NCI-H2227 treated with DMSO at 0.1 percent for 48 hours (cell line): ENCODE measurements at regions not wholly inside any gene's neighbourhood (a gene's known extent, or its start where the extent isn't known, plus 50 kb on each side); places are given as distances from the start of the nearest gene placed in this dataset.

Experiments
- DNase-seq: peaks from one replicate; lab custom pipeline; 2025; lab: John Stamatoyannopoulos, UW

DNA sequence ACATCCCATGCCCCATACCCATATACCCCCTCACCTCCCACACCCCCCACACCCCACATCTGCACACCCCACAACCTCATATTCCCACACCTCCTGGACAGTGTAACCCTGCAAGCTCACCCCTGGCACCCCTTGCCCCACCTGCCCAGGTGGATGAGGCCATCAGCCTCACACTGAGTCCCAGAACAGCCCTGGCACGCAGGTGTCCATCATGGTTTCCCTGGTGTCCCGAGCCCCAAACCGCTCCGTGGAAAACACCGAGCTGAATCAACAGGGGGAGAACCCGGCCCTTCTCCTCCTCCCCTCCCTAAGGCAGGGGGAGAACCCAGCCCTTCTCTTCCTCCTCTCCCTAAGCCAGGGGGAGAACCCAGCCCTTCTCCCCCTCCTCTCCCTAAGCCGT is 415.6 kb upstream of the SALL3 start:
- DNase-seq = no peak

DNA sequence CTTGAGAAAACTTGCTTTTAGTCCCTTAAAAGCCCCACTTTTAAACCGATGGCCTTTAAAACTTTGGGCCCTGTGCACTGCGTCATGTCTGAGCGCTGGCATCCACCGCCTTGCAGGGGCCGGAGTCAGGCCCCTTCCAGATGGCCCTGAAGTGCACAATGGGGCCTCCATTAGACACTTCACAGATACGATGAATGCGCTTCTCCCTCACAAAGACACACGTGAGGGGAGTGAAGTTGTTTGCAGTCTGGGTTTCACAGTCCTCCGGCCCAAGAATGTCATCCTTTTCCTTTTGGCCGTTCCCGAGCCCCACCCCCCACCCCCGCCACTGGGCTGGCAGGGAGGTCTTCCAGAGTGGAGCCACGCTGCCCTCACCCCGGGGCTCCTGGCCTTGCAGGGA is 415.1 kb upstream of the SALL3 start:
- DNase-seq = no peak

DNA sequence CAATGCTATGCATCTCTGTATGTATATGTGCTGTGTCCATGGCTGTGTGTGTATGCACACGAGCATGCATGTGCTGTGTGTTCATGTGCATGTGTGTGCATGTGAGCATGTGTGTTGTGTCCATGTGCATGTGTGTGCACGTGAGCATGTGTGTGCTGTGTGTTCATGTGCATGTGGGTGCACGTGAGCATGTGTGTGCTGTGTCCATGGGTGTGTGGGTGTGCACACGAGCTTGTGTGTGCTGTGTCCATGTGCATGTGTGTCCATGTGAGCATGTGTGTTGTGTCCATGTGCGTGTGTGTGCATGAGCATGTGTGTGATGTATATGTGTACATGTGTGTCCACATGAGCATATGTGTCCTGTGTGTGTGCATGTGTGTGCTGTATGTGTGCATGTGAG is 414.4 kb upstream of the SALL3 start:
- DNase-seq = no peak

DNA sequence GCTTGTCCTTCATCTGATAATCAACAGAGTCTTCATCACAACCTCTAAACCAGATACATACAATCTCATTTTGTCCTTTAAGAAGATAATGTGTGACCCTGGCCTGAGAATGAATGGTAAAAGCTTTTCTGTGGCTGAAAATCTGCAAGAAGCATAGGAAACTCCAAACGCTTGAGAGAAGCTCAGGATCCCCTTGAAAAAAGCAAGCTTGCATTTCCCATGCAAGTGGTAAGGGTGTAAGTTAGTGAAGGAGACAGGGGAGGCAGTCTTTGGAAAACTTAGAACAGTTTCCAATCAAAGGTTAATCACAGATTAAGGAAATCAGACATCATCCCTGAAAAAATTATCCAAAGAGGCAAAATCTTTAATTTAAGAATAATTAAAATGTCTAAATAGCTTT is 413.6 kb upstream of the SALL3 start:
- DNase-seq = no peak

DNA sequence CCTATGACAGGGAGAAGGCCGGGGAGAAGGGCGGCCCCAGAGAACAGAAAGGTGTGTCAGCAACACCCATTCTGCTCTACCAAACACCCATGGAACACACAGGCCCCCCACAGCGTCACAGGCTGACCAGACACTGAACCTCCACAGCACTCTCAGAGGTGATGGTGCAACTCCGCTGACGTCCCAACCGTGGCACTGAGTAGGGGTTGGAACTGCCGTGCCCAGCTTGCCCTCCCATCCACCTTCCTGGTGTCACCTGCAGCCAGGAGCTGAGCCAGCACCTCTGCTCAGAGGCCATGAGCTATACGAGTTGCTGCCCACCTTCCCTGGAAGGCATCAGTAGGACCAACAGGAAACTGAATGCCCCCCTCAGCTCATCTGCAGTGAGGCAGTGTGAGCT is 412.9 kb upstream of the SALL3 start:
- DNase-seq = no peak

DNA sequence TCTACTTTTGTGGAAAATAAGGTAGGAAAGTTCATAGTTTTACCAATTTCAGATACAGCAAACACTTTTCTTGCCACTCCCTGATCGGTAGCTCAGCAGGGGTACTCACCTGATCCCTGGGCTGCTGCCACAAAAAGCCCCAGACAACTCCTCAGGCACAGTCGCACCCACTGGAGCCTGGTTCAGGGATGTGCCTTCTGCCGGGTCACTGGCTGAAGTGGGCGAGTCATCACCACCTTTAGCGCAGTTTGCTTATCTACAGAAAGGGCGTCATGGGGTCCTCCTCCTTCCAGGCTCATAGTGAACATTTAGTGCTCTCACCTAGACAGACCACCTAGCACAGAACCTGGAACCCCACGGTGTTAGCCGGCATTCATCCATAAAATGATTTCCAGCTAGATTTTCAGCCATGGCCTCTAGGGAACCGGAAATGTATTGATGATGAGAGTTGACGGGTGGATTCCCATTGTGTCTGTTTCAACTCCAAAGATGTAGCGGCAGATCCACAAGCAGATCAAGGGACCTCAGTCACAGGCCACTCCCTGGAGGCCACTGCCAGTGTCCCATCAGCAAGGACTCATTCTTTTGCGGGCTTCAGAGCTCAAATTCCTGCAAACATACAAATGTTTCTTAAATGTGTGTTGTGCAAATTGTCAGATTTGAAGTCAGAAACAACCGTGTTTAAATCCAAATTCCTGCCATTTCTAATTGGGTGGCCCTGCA is 408.4 kb upstream of the SALL3 start:
- DNase-seq = no peak

DNA sequence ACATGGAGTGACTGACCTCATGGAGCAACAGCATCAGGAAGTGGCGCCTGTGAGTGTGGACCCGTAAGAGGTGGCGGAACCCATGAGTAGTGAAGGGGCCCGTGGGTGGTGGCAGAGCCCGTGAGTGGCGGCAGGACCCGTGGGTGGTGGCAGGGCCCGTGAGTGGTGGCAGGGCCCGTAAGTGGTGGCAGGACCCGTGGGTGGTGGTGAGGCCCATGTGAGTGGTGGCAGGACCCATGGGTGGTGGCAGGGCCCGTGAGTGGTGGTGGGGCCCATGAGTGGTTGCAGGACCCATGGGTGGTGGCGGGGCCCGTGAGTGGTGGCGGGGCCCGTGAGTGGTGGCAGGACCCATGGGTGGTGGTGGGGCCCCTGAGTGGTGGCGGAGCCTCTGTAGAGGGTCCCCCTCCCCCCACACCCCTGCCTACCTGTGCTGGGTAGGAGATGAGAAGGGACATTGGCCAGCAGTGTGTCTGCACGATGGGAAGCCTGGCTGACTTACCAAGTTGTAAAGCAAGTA is 407.7 kb upstream of the SALL3 start:
- DNase-seq = no peak

DNA sequence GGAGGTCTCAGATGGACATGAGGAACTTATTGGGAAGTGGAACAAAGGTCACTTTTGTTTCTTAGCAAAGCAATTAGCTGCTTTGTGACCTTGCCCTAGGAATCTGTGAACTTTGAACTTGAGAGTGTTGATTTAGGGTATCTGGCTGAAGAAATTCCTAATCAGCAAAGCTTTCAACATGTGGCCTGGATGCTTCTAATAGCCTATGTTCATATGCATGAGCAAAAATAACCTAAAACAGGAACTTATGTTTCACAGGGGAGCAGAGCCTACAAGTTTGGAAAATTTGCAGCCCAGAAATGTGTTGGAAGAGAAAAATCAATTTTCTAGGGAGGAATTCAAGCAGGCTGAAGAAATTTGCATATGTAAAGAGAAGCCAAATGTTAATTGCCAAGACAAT is 405.8 kb upstream of the SALL3 start:
- no peak for DNase-seq

DNA sequence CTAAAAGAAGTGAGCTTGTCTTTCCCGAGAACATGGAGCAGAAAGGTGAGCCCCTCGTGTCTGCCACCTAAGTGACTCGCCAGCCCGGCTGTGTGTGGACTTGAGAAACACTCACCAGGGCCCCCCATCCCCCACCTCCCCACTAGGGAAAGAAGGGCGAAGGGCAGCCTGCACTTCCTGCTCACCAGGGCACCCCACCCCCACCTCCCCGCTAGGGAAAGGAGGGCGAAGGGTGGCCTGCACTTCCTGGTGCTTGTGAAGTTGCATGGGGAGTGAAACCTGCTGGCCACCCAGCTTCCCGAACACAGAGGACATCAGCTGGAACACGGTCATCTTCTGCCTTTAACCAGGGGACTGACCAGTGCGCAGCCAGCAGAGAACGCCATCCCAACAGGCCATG is 402.7 kb upstream of the SALL3 start:
- no peak for DNase-seq

DNA sequence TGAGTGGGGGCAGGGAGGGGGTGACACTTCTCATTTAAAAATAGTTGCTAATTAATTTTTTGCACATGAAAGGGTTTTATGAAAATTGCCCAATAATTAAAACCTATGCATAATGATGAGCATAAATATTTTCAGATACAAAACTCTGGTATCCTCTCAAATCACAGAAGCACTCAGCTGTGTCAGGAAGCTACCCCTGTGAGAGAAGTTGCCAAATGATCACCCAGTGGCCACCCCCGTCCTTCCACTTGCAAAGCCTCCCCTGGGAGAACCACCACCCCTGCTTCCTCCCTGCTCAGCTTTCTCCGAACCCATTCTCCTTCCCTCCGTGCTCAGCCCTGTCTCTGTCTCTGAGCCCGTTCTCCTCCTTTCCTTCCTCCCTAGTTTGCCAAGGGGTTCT is 400.2 kb upstream of the SALL3 start:
- DNase-seq = no peak

DNA sequence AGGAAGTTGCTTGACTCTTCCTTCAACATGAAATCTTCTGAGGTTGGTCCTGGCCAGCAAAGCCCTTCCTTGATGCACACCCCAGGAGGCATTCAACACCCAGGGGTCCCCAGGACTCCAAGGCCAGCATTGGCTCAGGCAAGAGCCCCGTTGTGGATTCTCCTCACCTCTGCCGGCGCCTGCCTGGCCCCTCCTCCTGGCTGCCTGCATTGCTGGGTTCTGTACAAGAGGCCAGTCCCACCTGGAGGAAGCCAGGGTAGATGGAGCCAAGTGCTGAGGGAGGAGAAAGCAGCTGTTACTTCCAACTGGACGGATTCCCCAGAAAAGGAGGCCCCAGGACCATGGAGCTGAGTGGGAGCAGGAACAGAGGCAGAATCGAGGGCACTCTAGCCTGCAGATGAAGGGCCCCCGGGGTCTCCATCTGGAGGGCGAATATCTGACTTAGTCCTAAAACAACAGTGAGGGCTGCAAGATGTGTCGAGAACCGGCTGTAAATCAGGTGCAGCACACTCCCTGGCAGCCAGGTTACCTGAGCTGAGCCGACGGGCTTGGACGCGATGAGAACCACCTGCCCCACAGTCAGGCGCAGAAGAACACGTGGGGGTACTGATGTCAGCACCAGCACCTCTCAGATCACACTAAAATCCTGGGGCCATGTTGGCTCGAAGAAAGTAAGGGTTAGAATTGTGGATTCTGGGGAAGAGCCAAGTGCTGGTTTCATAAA is 399.6 kb upstream of the SALL3 start:
- DNase-seq = no peak

DNA sequence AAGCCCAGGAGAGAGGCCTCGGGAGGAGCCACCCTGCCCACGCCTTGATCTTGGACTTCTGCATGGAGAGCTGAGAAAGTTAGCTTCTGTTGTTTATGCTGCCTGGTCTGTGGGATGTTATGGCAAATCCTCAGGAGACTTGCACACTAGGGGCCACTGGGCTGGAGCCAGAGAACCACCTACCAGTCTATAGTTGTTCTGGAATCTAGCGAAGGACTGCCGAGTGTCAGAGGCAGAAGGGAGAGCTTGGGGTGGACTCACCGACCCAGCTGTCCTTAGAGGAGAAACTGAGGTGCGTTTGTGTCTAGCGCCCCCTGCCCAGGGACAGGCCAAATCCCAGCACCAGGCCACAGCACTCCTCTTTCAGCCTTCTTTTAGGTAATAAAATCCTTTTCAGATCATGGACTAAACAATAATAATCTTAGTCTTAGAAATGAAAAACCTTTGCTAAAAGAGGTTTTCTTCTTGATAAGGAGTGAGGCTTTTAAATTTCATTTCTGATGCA is 398.7 kb upstream of the SALL3 start:
- no peak for DNase-seq

DNA sequence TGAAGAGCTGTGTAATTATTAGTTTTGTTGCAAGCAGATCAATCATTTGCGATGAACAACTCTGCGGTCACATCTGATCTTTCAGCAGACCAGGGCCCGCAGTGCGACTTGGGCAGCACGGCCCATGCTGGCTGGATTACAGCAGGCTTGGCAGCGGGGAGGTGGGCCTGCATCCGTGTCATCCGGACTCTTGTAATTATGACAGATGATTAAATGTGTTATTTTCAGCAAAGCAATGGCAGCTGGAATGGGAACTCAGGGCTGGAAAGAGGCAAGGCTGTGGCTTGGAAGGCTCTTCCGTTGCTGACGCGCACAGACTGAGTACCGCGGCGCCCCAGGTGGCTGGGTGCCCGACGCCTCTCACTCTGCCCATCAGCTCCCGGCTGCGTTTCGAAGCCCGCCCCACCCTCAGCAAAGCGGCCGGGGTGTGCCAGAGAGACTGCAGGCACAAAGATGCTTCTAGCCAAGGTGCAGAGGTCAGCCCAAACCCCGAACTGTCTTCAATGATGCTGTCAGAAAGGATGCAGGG is 397.4 kb upstream of the SALL3 start:
- DNase-seq = no peak

DNA sequence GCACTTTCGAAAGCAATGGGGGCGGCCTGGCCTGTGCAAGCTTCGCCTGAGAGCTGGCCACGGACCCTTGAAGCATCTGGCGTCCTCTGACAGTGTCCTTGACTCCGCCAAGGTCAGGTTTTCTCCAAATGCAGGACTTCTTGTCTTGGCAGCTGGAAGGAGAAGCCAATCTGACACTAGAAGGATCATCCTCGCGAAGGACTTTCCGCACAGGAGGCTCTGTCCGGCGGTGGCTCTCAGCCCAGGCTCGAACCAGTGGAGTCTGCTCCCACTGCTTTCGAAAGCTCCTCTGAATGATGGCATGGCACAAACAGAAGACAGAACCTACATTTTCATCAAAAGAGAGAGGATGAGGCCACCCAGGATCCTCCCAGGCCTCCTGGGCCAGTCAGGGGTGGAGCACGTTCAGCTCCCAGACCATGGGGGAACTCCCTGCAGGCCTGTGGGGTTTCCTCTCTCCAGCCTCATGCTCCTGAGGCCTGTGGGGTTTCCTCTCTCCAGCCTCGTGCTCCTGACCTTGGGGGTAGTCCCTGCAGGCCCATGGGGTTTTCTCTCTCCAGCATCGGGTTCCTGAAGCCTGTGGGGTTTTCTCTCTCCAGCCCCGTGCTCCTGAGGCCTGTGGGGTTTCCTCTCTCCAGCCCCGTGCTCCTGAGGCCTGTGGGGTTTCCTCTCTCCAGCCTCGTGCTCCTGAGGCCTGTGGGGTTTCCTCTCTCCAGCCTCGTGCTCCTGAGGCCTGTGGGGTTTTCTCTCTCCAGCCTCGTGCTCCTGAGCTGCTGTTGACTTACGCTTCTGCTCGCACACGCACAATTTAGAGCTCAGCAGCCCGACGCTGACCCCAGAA is 396.5 kb upstream of the SALL3 start:
- DNase-seq = no peak

DNA sequence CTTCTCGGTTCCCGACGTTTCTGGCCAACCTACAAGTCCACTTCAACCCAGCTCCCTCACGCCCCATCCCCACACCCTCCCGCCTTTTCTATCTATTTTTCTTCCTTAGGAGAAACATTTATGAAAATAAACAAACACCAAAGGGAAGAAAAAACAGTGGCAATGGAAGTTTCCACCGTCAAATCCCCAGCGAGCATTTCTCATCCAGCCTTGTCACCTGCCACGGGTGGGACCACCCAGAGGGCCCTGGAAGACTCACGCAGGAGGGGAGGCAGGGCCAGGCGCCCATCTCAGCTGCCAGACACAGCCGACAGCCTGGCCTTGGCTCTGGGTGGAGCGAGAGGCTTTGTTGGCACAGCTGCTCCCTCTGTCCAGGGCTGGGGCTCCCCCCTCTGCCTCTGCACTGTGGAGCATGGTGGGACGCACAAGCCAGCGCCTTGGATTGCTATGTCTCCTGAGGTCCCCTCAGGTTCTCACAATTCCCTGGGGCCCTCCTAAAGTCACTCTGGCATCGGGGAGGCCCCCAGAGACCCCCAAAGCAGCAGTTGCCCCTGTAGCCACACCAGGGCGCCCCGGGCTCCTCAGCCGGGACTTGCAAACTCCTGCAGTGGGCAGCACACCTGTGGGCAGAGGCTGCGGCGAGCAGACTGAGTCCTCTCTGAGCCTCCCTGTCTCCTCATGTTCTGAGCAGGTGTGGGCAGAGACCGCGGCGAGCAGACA is 395.7 kb upstream of the SALL3 start:
- DNase-seq = no peak

DNA sequence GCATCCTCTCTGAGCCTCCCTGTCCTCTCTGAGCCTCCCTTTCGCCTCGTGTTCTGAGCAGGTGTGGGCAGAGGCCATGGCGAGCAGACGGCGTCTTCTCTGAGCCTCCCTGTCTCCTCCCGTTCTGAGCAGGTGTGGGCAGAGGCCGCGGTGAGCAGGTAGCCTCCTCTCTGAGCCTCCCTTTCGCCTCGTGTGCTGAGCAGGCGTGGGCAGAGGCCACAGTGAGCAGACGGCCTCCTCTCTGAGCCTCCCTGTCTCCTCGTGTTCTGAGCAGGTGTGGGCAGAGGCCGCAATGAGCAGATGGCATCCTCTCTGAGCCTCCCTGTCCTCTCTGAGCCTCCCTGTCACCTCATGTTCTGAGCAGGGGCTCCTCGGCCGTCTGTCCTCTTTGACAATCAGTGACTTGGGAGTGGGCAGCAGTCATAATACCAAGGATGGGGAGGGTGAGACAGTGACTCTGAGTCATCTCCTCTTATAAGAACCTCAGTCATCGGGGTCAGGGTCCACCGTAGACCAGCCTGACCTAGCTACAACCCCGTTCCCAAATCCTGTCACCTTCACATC is 395.1 kb upstream of the SALL3 start:
- no peak for DNase-seq

DNA sequence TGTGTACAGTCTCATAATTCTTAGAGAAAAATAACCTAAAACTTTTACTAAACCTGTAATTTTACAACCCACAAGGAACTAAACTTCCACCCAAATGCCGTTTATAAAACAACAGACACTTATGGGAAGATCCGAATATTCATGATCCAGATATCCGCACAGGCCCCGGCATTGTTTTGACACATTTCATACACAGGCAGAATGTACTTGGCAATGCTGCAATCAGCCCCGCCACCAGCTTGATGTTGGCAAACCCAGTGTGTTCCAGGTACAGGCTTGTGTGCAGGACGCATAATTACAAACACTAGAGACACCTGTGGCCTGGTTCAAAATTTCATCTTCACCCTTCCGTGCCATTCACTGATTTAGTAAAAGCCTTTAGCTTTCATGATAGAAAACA is 393.0 kb upstream of the SALL3 start:
- no peak for DNase-seq

DNA sequence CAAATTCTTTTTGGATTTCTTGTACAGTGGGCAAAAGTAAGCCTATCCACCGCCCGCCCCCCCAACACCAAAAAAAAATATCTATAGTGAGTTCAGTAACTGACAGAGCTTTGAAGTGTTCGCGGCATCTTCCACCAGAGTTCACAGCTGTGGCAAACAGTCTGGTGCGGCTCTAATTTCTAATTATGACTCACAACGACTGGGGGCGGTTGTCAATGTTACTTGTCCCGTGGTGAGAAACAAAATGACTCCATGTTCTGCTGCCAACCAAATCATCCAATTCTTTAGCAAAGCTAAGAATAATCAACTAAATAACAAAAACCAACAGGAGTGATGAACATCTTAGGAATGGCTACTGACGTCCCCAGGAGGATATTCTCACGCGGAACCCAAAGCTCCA is 392.5 kb upstream of the SALL3 start:
- DNase-seq = no peak

DNA sequence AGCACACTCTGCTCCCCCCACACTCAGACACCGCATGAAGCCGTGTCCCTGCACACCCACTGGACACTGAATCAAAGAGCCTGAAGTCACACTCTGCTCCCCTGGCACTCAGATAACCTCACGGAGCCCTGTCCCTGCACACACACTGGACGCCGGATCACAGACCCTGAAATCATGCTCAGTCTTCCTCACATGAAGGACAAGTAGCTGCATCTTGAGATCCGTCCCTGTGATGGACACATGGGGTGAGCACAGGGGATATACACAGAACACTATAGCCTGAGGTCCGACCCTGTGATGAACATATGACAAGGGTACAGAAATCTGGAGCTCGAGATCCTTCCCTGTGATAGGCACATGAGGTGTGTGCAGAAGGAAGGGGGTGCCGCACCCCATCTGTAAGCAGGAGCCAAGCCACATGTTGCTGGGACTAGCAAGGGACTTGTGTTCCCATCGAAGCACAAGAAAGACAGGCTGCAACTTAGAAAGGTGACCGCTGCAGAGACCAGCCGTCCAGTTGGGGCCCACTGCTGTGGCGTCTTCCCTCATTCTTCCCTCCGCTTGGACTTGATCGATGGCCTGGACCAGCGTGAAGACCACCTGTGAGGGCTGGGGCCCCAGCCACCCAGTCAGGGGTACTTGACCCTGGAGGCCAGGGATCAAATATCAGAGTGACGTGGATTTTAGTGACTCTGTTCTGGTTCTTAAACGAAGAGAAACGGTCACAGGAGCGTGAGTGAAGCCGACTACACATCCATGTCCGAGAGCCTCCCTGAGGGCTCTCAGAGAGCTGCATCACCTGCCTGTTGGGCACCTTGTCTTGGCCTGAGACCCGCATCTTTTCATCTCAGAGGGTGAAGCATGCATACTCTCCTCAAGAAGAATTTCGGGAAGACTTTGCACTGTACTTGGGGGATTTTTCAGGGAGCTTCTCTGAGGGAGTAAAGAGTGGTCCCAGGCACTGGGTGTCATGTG is 391.7 kb upstream of the SALL3 start:
- DNase-seq = no peak

DNA sequence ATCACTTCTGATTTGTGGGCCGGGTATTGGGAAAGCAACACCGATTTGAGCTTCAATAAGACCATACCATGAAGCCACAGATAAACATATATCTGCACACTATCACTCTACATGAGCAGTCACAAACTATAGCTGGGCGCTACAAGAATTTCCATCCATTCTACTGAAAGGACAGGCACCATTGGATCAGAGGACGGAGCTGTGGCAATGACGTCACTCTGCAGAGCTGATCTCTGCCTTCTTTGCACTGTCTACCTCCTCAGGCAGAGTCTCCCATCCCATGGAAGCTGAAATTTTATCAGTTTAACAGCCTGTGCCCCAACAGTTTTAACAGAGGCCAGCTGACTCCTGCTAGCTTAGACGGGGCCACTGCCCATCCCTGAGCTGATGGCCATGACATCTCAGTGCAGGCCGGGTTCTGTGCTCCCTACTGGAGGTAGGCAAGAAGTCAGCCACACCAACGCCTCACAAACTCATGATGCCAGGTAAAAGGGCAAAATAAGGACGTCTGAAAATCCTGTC is 389.6 kb upstream of the SALL3 start:
- no peak for DNase-seq
